IMR-90 (cell line): ENCODE measurements at regions not wholly inside any gene's neighbourhood (a gene's known extent, or its start where the extent isn't known, plus 50 kb on each side); places are given as distances from the start of the nearest gene placed in this dataset.

Experiments used
- ATAC-seq: fragments of 200-7000 bp; cut with Tn5 transposase; 2 replicates; pipeline ENCODE4 v1.9.1; 2020; ENCODE audit warnings: low read depth, mild to moderate bottlenecking, moderate library complexity
- BruUV-seq: library from RNA; stranded (reverse); fragments of 400-500 nt; replicated peaks from 2 replicates; lab custom pipeline; 2021; lab: Mats Ljungman, UMichigan
- CTCF ChIA-PET: fragments of 300-600 bp; formaldehyde crosslinking; extraction: SDS; loops from one replicate; lab custom pipeline; 2021; ENCODE audit warnings: antibody characterized with exemption; lab: Yijun Ruan, JAX
- POLR2A ChIA-PET: fragments of 300-600 bp; sonication (Branson Sonifier 250); formaldehyde crosslinking; loops from one replicate; lab custom pipeline; 2022; ENCODE audit warnings: antibody characterized with exemption; ENCODE audit not compliant: unreplicated experiment; lab: Charles Lee
- DNase-seq: peaks from one replicate; pipeline ENCODE4 v3.0.0; 2013
- H2AFZ ChIP-seq: replicated peaks from 2 replicates; pipeline ENCODE3; 2013; ENCODE audit warnings: low read length, mild to moderate bottlenecking; ENCODE audit not compliant: poor library complexity
- H2AK5ac ChIP-seq: 2 replicates; pipeline ENCODE4 v1.6.1; 2013; ENCODE audit warnings: low read depth, low read length, inconsistent platforms
- H2AK9ac ChIP-seq: replicated peaks from 2 replicates; pipeline ENCODE3; 2013; ENCODE audit warnings: mild to moderate bottlenecking, low read depth, low read length, moderate library complexity; ENCODE audit not compliant: poor library complexity
- H2BK120ac ChIP-seq: 2 replicates; pipeline ENCODE4 v1.6.1; 2013; ENCODE audit warnings: low read depth, low read length, inconsistent platforms
- H2BK15ac ChIP-seq: 3 replicates; pipeline ENCODE4 v1.6.1; 2013; ENCODE audit warnings: low read depth, low read length, inconsistent platforms
- H2BK20ac ChIP-seq: 2 replicates; pipeline ENCODE4 v1.6.1; 2013; ENCODE audit warnings: low read depth, mild to moderate bottlenecking, inconsistent platforms, low read length, moderate library complexity
- H2BK5ac ChIP-seq: 2 replicates; pipeline ENCODE4 v1.6.1; 2013; ENCODE audit warnings: mild to moderate bottlenecking, low read depth, low read length, inconsistent platforms; ENCODE audit not compliant: poor library complexity, severe bottlenecking
- H3K14ac ChIP-seq: replicated peaks from 2 replicates; pipeline ENCODE4 v1.6.1; 2013; ENCODE audit warnings: low read depth, low read length, inconsistent platforms
- H3K18ac ChIP-seq: 2 replicates; pipeline ENCODE4 v1.6.1; 2013; ENCODE audit warnings: low read depth, low read length, control low read depth
- H3K23ac ChIP-seq: 2 replicates; pipeline ENCODE4 v1.6.1; 2013; ENCODE audit warnings: low read depth, low read length, inconsistent platforms
- H3K27ac ChIP-seq: 2 replicates; pipeline ENCODE4 v1.5.1; 2013; ENCODE audit warnings: mild to moderate bottlenecking, control low read depth, low read length; ENCODE audit not compliant: insufficient read depth
- H3K27me3 ChIP-seq: 2 replicates; pipeline ENCODE4 v1.6.1; 2013; ENCODE audit warnings: low read length; ENCODE audit not compliant: control insufficient read depth, insufficient read depth
- H3K36me3 ChIP-seq: 2 replicates; pipeline ENCODE4 v1.6.1; 2013; ENCODE audit warnings: low read length, mixed read lengths; ENCODE audit not compliant: control insufficient read depth, insufficient read depth
- H3K4ac ChIP-seq: 2 replicates; pipeline ENCODE4 v1.6.1; 2013; ENCODE audit warnings: low read depth, low read length, inconsistent platforms
- H3K4me1 ChIP-seq: 2 replicates; pipeline ENCODE4 v1.6.1; 2013; ENCODE audit warnings: low read length, mixed read lengths; ENCODE audit not compliant: control insufficient read depth, insufficient read depth
- H3K4me2 ChIP-seq: 2 replicates; pipeline ENCODE4 v1.6.1; 2013; ENCODE audit warnings: low read depth, mild to moderate bottlenecking, control low read depth, low read length, moderate library complexity
- H3K4me3 ChIP-seq: 2 replicates; pipeline ENCODE4 v1.5.1; 2013; ENCODE audit warnings: low read depth, mild to moderate bottlenecking, control low read depth, low read length, moderate library complexity; ENCODE audit not compliant: insufficient read depth
- H3K56ac ChIP-seq: 2 replicates; pipeline ENCODE4 v1.6.1; 2013; ENCODE audit warnings: low read length, inconsistent platforms; ENCODE audit not compliant: insufficient read depth; ENCODE audit errors: extremely low read depth
- H3K79me1 ChIP-seq, 2 experiments: 2 replicates each; pipeline ENCODE4 v1.6.1; 2013; ENCODE audit warnings: low read length in 2 of 2, inconsistent platforms in 1 of 2, low read depth in 1 of 2
- H3K9ac ChIP-seq: 2 replicates; pipeline ENCODE4 v1.6.1; 2013; ENCODE audit warnings: low read depth, low read length, control low read depth
- H3K9me1 ChIP-seq: 2 replicates; pipeline ENCODE4 v1.6.1; 2013; ENCODE audit warnings: low read length, inconsistent platforms; ENCODE audit not compliant: insufficient read depth
- H3K9me3 ChIP-seq: 2 replicates; pipeline ENCODE4 v1.6.1; 2013; ENCODE audit warnings: low read length; ENCODE audit not compliant: control insufficient read depth, insufficient read depth
- H4K20me1 ChIP-seq: 2 replicates; pipeline ENCODE4 v1.6.1; 2013; ENCODE audit warnings: low read length, inconsistent platforms; ENCODE audit not compliant: insufficient read depth
- H4K5ac ChIP-seq: 2 replicates; pipeline ENCODE4 v1.6.1; 2013; ENCODE audit warnings: mild to moderate bottlenecking, low read depth, low read length, control low read depth
- H4K8ac ChIP-seq, 2 experiments: 2 replicates each; pipeline ENCODE4 v1.6.1; 2013; ENCODE audit warnings: low read depth in 2 of 2, low read length in 2 of 2, control low read depth in 1 of 2, inconsistent platforms in 1 of 2
- H4K91ac ChIP-seq: 2 replicates; pipeline ENCODE4 v1.6.1; 2013; ENCODE audit warnings: low read depth, low read length, inconsistent platforms; ENCODE audit not compliant: insufficient read depth
- BHLHE40 ChIP-seq: fragments of 150-350 bp; IDR thresholded peaks from 2 replicates; pipeline ENCODE4 v1.6.1; 2016; ENCODE audit warnings: mild to moderate bottlenecking, low read depth, low read length
- CTCF ChIP-seq: conservative IDR thresholded peaks from 2 replicates; pipeline ENCODE4 v1.5.1; 2012; ENCODE audit warnings: mild to moderate bottlenecking, low read depth, low read length, improper control_type of control experiment
- ELK1 ChIP-seq: fragments of 150-350 bp; IDR thresholded peaks from 2 replicates; pipeline ENCODE4 v1.6.1; 2016; ENCODE audit warnings: low read depth, mild to moderate bottlenecking, low read length, moderate library complexity, borderline replicate concordance
- FOS ChIP-seq: fragments of 150-350 bp; IDR thresholded peaks from 2 replicates; pipeline ENCODE4 v1.6.1; 2016; ENCODE audit warnings: low read depth, low read length
- POLR2A ChIP-seq: IDR thresholded peaks from 2 replicates; pipeline ENCODE4 v1.6.1; 2012; ENCODE audit warnings: mild to moderate bottlenecking, low read depth, low read length
- RAD21 ChIP-seq: IDR thresholded peaks from 2 replicates; pipeline ENCODE4 v1.6.1; 2012; ENCODE audit warnings: low read length, improper control_type of control experiment
- WGBS, 2 experiments: methylation state at CpG; one replicate each; pipeline versions ENCODE4 v1.1.5 to v1.1.7; 2013; ENCODE audit warnings: missing lambda C conversion rate in 2 of 2; ENCODE audit not compliant: insufficient read length in 1 of 2; ENCODE audit errors: extremely low coverage in 2 of 2; 5-methylcytosine and 5-hydroxymethylcytosine counted together
- dilution Hi-C: fragments of 300-500 bp; cut with HindIII; formaldehyde crosslinking; loops from one replicate; pipeline ENCODE4 v1.14.3; 2018; ENCODE audit warnings: low sequenced_read_pairs; ENCODE audit not compliant: unreplicated experiment
- in situ Hi-C: fragments of 300-500 bp; cut with MboI; formaldehyde crosslinking; loops from 3 replicates; pipeline ENCODE4 v1.14.3; 2019; ENCODE audit warnings: low sequenced_read_pairs, inconsistent platforms, mixed read lengths
- intact Hi-C: fragments of 100-400 bp; cut with micrococcal nuclease; formaldehyde crosslinking; loops from 2 replicates; pipeline ENCODE4 v1.10.0; 2022
- TF ChIP-seq, protein P1 (sequence below): fragments of 150-350 bp; IDR thresholded peaks from 2 replicates; pipeline ENCODE4 v1.6.1; 2017; ENCODE audit warnings: mild to moderate bottlenecking, antibody characterized with exemption, low read length, low read depth

DNA sequence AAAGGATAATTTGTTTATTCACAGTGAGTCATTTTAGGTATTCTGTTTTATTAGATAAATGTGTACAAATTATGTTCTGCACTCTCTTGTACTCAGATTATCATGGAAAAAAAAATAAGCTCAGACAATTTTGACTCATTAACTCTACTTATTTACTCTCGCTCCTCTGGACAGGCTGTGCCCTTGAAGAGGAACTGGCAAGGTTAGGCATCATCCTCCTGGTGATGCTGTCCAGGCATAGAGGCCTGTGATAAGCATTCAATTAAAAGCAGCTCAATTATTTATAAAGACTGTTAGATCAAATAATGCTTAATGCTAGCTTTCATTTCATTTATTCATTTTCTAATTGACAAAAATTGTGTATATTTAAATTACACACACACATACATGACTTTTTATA, 518.5 kb downstream of the TENT5A start:
- Histone ChIP-seq H3K9ac (no peak overlapping the region), H3K14ac (no peak overlapping the region; the same call in 1 of the 2 replicates), H3K27ac (no peak overlapping the region), H2BK120ac (no peak overlapping the region), H2BK5ac (no peak overlapping the region), H4K20me1 (no peaks in the 10 kb centered on the region), H2BK15ac (no peak overlapping the region), H2AK9ac (no peak overlapping the region), H3K4ac (no peak overlapping the region), H3K9me1 (no peaks in the 10 kb centered on the region), H3K4me3 (no peak overlapping the region), H4K5ac (no peak overlapping the region), H3K27me3 (no peaks in the 10 kb centered on the region), H3K4me2 (no peak overlapping the region), H3K18ac (no peak overlapping the region), H2BK20ac (no peak overlapping the region), H3K79me1 (no peaks in the 10 kb centered on the region), H3K36me3 (no peaks in the 10 kb centered on the region), H2AK5ac (no peak overlapping the region), H3K23ac (no peak overlapping the region), H3K9me3 (no peaks in the 10 kb centered on the region), H3K4me1 (no peaks in the 10 kb centered on the region), H2AFZ (no peak overlapping the region), H3K56ac (no peak overlapping the region), H4K91ac (no peak overlapping the region), H4K8ac (no peak overlapping the region)
- no CpG with 5 or more reads among the region's 1 CpG for WGBS, 2 experiments
- intact Hi-C loops (loop anchor here (5.0 kb wide), 1 partner anchor 627 kb away; no protein-coding TSS in a partner anchor), in situ Hi-C loops (loop anchor here (25.0 kb wide), 1 partner anchor 803 kb away; no protein-coding TSS in a partner anchor), dilution Hi-C loops (no loop called here)
- ChIA-PET POLR2A (no interaction called here), CTCF (interaction anchor here (0.6 kb wide), 1 partner anchor 68 kb away, joined by 4 read pairs; no protein-coding TSS in a partner anchor)
- DNase-seq (no peak), ATAC-seq (no peak)
- no peak for TF ChIP-seq POLR2A
- no peak for TF ChIP-seq RAD21
- no peak for TF ChIP-seq BHLHE40
- TF ChIP-seq FOS = no peak
- TF ChIP-seq CTCF = no peak
- TF ChIP-seq ELK1 = no peak
- TF ChIP-seq, protein P1, sequence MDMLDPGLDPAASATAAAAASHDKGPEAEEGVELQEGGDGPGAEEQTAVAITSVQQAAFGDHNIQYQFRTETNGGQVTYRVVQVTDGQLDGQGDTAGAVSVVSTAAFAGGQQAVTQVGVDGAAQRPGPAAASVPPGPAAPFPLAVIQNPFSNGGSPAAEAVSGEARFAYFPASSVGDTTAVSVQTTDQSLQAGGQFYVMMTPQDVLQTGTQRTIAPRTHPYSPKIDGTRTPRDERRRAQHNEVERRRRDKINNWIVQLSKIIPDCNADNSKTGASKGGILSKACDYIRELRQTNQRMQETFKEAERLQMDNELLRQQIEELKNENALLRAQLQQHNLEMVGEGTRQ = no peak
- no TSS peak for BruUV-seq
